WTC11 (cell line): ENCODE measurements at regions not wholly inside any gene's neighbourhood (a gene's known extent, or its start where the extent isn't known, plus 50 kb on each side); places are given as distances from the start of the nearest gene placed in this dataset.
A peak's percentile ranks its signal among the peaks of the same experiment; 100 is the strongest.

ENCODE experiments used
- ATAC-seq: fragments of 200-7000 bp; cut with Tn5 transposase; 2 replicates; pipeline ENCODE4 v1.10.0; 2021; ENCODE audit warnings: mild to moderate bottlenecking, moderate library complexity
- CTCF ChIA-PET: fragments of 300-600 bp; sonication (Branson Sonifier 250); formaldehyde crosslinking; loops from one replicate; lab custom pipeline; 2021; ENCODE audit warnings: antibody characterized with exemption; lab: Charles Lee
- POLR2A ChIA-PET: fragments of 350-600 bp; sonication (Branson Sonifier 250); formaldehyde crosslinking; loops from one replicate; lab custom pipeline; 2021; ENCODE audit warnings: antibody characterized with exemption; lab: Charles Lee
- DNase-seq: peaks from one replicate; pipeline ENCODE4 v3.0.0; 2021; ENCODE audit warnings: low spot score
- H3K27ac Mint-ChIP-seq: 2 replicates; pipeline ENCODE4 v1.8.0; 2021; ENCODE audit warnings: mixed read lengths
- H3K27me3 Mint-ChIP-seq: 2 replicates; pipeline ENCODE4 v1.8.0; 2021; ENCODE audit warnings: low read depth, mild to moderate bottlenecking, moderate library complexity, mixed read lengths
- H3K36me3 Mint-ChIP-seq: 2 replicates; pipeline ENCODE4 v1.8.0; 2021; ENCODE audit warnings: mixed read lengths
- H3K4me1 Mint-ChIP-seq: 2 replicates; pipeline ENCODE4 v1.8.0; 2022; ENCODE audit warnings: mixed read lengths
- H3K4me3 Mint-ChIP-seq: 2 replicates; pipeline ENCODE4 v1.8.0; 2021; ENCODE audit warnings: mild to moderate bottlenecking, moderate library complexity, mixed read lengths
- H3K9me3 Mint-ChIP-seq: 2 replicates; pipeline ENCODE4 v1.8.0; 2021; ENCODE audit warnings: mixed read lengths
- ATF1 ChIP-seq: sonication (generic); formaldehyde crosslinking; IDR thresholded peaks from 2 replicates; pipeline ENCODE4 v1.8.1; 2023; ENCODE audit warnings: mild to moderate bottlenecking, moderate library complexity, missing genetic modification reagents
- KAT7 ChIP-seq: sonication (generic); formaldehyde crosslinking; IDR thresholded peaks from 2 replicates; pipeline ENCODE4 v1.8.1; 2023; ENCODE audit warnings: missing genetic modification reagents, mild to moderate bottlenecking, borderline replicate concordance
- MYBL2 ChIP-seq: sonication (generic); formaldehyde crosslinking; IDR thresholded peaks from 2 replicates; pipeline ENCODE4 v1.8.1; 2023; ENCODE audit warnings: mild to moderate bottlenecking, moderate library complexity, missing genetic modification reagents
- RORB ChIP-seq: fragments of 250-450 bp; sonication (Bioruptor Pico); IDR thresholded peaks from 2 replicates; pipeline ENCODE4 v1.9.0; 2021; ENCODE audit warnings: mild to moderate bottlenecking
- SMAD4 ChIP-seq: sonication (generic); formaldehyde crosslinking; IDR thresholded peaks from 2 replicates; pipeline ENCODE4 v1.8.0; 2022; ENCODE audit warnings: mild to moderate bottlenecking, missing genetic modification reagents
- ZBTB21 ChIP-seq: sonication (generic); formaldehyde crosslinking; IDR thresholded peaks from 2 replicates; pipeline ENCODE4 v1.8.1; 2023; ENCODE audit warnings: mild to moderate bottlenecking, missing genetic modification reagents, borderline replicate concordance
- ZNF423 ChIP-seq: fragments of 250-450 bp; sonication (Bioruptor Pico); IDR thresholded peaks from 2 replicates; pipeline ENCODE4 v2.1.2; 2022; ENCODE audit warnings: mild to moderate bottlenecking, moderate library complexity
- TF ChIP-seq, protein P1 (sequence below): sonication (generic); formaldehyde crosslinking; IDR thresholded peaks from 2 replicates; pipeline ENCODE4 v1.8.0; 2022; ENCODE audit warnings: mild to moderate bottlenecking, missing genetic modification reagents
- TF ChIP-seq, protein P2 (sequence below): sonication (generic); formaldehyde crosslinking; IDR thresholded peaks from 2 replicates; pipeline ENCODE4 v1.8.0; 2022; ENCODE audit warnings: mild to moderate bottlenecking, missing genetic modification reagents
- TF ChIP-seq, protein P3 (sequence below): sonication (generic); formaldehyde crosslinking; IDR thresholded peaks from 2 replicates; pipeline ENCODE4 v1.8.1; 2023; ENCODE audit warnings: mild to moderate bottlenecking, missing genetic modification reagents, borderline replicate concordance
- TF ChIP-seq, protein P4 (sequence below): sonication (generic); formaldehyde crosslinking; IDR thresholded peaks from 2 replicates; pipeline ENCODE4 v1.8.0; 2022; ENCODE audit warnings: mild to moderate bottlenecking, missing genetic modification reagents
- TF ChIP-seq, protein P5 (sequence below): sonication (generic); formaldehyde crosslinking; IDR thresholded peaks from 2 replicates; pipeline ENCODE4 v1.8.0; 2022; ENCODE audit warnings: missing genetic modification reagents
- TF ChIP-seq, protein P6 (sequence below): sonication (generic); formaldehyde crosslinking; IDR thresholded peaks from 2 replicates; pipeline ENCODE4 v1.8.0; 2023; ENCODE audit warnings: missing genetic modification reagents, mild to moderate bottlenecking, borderline replicate concordance
- TF ChIP-seq, protein P7 (sequence below): sonication (generic); formaldehyde crosslinking; IDR thresholded peaks from 2 replicates; pipeline ENCODE4 v1.8.0; 2022; ENCODE audit warnings: mild to moderate bottlenecking, missing genetic modification reagents

DNA sequence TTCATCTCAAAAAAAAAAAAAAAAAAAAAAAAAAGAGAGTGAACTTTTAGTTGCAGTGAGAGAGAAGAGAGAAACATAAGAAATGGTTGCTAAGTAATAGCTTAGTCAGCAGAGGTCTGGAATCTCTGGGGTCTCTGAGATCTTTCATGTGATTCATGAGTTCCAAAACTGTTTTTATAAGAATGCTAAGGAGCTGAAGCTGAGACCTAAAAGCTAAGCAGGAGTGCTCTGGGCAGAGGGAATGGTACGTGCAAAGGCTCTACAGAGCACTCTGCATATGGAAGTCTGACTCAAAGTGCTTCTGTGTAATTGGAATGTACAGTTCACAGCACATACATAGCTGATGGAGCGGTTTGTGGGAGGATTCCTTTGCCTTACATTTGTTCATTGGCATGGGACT lies 66.3 kb upstream of the LRIG1 start (continued):
- TF ChIP-seq RORB: no peak
- TF ChIP-seq MYBL2 (CRISPR knock-in tag): no peak
- TF ChIP-seq, protein P1, sequence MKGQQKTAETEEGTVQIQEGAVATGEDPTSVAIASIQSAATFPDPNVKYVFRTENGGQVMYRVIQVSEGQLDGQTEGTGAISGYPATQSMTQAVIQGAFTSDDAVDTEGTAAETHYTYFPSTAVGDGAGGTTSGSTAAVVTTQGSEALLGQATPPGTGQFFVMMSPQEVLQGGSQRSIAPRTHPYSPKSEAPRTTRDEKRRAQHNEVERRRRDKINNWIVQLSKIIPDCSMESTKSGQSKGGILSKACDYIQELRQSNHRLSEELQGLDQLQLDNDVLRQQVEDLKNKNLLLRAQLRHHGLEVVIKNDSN (CRISPR knock-in tag): no peak
- TF ChIP-seq, protein P2, sequence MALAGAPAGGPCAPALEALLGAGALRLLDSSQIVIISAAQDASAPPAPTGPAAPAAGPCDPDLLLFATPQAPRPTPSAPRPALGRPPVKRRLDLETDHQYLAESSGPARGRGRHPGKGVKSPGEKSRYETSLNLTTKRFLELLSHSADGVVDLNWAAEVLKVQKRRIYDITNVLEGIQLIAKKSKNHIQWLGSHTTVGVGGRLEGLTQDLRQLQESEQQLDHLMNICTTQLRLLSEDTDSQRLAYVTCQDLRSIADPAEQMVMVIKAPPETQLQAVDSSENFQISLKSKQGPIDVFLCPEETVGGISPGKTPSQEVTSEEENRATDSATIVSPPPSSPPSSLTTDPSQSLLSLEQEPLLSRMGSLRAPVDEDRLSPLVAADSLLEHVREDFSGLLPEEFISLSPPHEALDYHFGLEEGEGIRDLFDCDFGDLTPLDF: no peak

DNA sequence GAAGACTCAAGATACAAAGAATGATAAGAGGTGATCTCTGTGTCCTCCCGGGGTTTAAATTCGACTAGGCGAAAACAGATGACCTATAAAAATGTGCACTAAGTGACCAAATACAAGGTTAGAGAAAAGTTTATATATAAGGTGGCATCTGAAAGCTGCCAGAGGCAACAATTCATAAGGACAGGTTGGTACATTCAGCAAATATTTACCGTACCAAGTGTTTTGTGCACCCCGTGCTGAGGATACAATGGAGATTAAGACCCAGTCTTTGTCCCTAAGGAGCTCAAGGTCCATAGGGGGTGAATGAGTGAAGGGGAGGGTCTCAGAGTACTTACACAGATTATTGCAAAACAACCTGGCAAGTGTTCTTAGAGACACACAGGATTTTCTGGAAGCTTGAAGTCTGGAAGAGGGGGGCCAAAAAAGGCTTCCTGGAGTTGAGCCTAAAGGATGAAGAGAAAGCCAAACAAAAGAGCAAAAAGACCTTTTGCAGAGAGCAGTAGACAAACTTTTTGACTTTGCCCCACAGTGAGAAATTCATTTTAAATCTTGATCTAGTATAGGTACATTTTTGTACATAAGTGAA lies 71.4 kb upstream of the LRIG1 start:
- peaks cover 3% of the 10 kb centered on the region for H3K9me3 Mint-ChIP-seq
- DNase-seq (no peak), ATAC-seq (no peak)
- TF ChIP-seq KAT7 (CRISPR knock-in tag): no peak
- no peak for TF ChIP-seq MYBL2 (CRISPR knock-in tag)
- TF ChIP-seq, protein P3, sequence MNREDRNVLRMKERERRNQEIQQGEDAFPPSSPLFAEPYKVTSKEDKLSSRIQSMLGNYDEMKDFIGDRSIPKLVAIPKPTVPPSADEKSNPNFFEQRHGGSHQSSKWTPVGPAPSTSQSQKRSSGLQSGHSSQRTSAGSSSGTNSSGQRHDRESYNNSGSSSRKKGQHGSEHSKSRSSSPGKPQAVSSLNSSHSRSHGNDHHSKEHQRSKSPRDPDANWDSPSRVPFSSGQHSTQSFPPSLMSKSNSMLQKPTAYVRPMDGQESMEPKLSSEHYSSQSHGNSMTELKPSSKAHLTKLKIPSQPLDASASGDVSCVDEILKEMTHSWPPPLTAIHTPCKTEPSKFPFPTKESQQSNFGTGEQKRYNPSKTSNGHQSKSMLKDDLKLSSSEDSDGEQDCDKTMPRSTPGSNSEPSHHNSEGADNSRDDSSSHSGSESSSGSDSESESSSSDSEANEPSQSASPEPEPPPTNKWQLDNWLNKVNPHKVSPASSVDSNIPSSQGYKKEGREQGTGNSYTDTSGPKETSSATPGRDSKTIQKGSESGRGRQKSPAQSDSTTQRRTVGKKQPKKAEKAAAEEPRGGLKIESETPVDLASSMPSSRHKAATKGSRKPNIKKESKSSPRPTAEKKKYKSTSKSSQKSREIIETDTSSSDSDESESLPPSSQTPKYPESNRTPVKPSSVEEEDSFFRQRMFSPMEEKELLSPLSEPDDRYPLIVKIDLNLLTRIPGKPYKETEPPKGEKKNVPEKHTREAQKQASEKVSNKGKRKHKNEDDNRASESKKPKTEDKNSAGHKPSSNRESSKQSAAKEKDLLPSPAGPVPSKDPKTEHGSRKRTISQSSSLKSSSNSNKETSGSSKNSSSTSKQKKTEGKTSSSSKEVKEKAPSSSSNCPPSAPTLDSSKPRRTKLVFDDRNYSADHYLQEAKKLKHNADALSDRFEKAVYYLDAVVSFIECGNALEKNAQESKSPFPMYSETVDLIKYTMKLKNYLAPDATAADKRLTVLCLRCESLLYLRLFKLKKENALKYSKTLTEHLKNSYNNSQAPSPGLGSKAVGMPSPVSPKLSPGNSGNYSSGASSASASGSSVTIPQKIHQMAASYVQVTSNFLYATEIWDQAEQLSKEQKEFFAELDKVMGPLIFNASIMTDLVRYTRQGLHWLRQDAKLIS: no peak
- TF ChIP-seq SMAD4 (CRISPR knock-in tag): no peak
- TF ChIP-seq ZNF423 (CRISPR knock-in tag): peak; percentile 15; the same call in 1 of the 2 replicates
- peaks cover 49% of the 10 kb centered on the region for H3K27me3 Mint-ChIP-seq
- POLR2A ChIA-PET: no interaction called here
- peak overlapping the region; percentile 53 for H3K4me3 Mint-ChIP-seq
- H3K4me1 Mint-ChIP-seq: peaks cover 28% of the 10 kb centered on the region
- CTCF ChIA-PET: interaction anchor here (0.6 to 2.9 kb wide), 13 partner anchors 10 to 231 kb away, joined by 3 to 15 read pairs (median 5); no protein-coding TSS in a partner anchor
- no peaks in the 10 kb centered on the region for H3K36me3 Mint-ChIP-seq
- H3K27ac Mint-ChIP-seq: no peak overlapping the region

DNA sequence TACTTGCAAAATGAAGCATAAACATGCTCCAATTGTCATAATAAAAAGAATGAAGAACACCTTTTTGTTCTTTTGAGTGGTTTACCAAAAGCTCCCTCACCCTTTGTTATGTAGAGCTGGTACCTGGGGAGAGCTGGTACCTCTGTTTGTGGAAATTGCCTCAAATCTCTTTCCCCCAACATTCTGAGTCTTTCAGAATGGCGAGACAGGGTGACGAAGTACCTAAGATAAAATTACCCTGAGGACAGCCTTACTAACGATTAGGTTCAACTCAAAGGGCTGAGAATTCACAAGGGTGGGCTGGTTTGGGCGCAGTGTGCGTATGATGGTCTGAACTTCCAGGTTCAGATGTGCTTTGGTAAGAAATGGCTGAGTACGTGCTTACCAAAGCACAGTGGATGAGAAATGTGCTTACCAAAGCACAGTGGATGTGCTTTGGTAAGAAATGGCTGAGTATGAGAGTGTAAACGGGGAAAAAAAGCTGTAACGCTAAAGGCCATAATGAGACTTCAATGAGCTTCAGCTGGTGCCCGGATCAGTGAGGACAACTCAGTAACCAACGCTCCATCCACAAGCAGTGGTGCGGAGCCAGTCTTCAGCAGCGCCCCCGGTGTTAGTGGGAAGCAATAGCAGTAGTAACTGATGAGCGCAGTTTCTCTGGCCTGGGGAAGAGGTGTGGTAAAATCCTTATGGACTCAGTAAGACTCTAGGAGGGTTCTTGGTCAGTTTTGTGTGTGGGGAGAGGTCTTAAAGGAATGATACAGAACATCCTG lies 72.3 kb upstream of the LRIG1 start:
- peaks cover 45% of the 10 kb centered on the region for H3K27me3 Mint-ChIP-seq
- POLR2A ChIA-PET: interaction anchor here (1.1 kb wide), 1 partner anchor 77 kb away, joined by 3 read pairs; no protein-coding TSS in a partner anchor
- H3K36me3 Mint-ChIP-seq: no peaks in the 10 kb centered on the region
- H3K9me3 Mint-ChIP-seq: peaks cover 3% of the 10 kb centered on the region
- peak overlapping the region; percentile 53 for H3K4me3 Mint-ChIP-seq
- peak overlapping the region; percentile 95 for H3K27ac Mint-ChIP-seq
- DNase-seq: peak; percentile 87
- CTCF ChIA-PET: interaction anchor here (0.6 to 2.9 kb wide), 31 partner anchors 9 to 249 kb away, joined by 3 to 15 read pairs (median 4); no protein-coding TSS in a partner anchor
- H3K4me1 Mint-ChIP-seq: peaks cover 28% of the 10 kb centered on the region
- peak; percentile 97 for ATAC-seq
- no peak for TF ChIP-seq ATF1 (CRISPR knock-in tag)
- 0 out of 2 replicates have a peak, but pooled peaks have one; percentile 38 for TF ChIP-seq ZBTB21
- TF ChIP-seq, protein P4, sequence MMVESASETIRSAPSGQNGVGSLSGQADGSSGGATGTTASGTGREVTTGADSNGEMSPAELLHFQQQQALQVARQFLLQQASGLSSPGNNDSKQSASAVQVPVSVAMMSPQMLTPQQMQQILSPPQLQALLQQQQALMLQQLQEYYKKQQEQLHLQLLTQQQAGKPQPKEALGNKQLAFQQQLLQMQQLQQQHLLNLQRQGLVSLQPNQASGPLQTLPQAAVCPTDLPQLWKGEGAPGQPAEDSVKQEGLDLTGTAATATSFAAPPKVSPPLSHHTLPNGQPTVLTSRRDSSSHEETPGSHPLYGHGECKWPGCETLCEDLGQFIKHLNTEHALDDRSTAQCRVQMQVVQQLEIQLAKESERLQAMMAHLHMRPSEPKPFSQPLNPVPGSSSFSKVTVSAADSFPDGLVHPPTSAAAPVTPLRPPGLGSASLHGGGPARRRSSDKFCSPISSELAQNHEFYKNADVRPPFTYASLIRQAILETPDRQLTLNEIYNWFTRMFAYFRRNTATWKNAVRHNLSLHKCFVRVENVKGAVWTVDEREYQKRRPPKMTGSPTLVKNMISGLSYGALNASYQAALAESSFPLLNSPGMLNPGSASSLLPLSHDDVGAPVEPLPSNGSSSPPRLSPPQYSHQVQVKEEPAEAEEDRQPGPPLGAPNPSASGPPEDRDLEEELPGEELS (CRISPR knock-in tag): no peak; the same call in 1 of the 2 replicates
- TF ChIP-seq, protein P5, sequence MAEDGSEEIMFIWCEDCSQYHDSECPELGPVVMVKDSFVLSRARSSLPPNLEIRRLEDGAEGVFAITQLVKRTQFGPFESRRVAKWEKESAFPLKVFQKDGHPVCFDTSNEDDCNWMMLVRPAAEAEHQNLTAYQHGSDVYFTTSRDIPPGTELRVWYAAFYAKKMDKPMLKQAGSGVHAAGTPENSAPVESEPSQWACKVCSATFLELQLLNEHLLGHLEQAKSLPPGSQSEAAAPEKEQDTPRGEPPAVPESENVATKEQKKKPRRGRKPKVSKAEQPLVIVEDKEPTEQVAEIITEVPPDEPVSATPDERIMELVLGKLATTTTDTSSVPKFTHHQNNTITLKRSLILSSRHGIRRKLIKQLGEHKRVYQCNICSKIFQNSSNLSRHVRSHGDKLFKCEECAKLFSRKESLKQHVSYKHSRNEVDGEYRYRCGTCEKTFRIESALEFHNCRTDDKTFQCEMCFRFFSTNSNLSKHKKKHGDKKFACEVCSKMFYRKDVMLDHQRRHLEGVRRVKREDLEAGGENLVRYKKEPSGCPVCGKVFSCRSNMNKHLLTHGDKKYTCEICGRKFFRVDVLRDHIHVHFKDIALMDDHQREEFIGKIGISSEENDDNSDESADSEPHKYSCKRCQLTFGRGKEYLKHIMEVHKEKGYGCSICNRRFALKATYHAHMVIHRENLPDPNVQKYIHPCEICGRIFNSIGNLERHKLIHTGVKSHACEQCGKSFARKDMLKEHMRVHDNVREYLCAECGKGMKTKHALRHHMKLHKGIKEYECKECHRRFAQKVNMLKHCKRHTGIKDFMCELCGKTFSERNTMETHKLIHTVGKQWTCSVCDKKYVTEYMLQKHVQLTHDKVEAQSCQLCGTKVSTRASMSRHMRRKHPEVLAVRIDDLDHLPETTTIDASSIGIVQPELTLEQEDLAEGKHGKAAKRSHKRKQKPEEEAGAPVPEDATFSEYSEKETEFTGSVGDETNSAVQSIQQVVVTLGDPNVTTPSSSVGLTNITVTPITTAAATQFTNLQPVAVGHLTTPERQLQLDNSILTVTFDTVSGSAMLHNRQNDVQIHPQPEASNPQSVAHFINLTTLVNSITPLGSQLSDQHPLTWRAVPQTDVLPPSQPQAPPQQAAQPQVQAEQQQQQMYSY (CRISPR knock-in tag): no peak
- TF ChIP-seq, protein P6, sequence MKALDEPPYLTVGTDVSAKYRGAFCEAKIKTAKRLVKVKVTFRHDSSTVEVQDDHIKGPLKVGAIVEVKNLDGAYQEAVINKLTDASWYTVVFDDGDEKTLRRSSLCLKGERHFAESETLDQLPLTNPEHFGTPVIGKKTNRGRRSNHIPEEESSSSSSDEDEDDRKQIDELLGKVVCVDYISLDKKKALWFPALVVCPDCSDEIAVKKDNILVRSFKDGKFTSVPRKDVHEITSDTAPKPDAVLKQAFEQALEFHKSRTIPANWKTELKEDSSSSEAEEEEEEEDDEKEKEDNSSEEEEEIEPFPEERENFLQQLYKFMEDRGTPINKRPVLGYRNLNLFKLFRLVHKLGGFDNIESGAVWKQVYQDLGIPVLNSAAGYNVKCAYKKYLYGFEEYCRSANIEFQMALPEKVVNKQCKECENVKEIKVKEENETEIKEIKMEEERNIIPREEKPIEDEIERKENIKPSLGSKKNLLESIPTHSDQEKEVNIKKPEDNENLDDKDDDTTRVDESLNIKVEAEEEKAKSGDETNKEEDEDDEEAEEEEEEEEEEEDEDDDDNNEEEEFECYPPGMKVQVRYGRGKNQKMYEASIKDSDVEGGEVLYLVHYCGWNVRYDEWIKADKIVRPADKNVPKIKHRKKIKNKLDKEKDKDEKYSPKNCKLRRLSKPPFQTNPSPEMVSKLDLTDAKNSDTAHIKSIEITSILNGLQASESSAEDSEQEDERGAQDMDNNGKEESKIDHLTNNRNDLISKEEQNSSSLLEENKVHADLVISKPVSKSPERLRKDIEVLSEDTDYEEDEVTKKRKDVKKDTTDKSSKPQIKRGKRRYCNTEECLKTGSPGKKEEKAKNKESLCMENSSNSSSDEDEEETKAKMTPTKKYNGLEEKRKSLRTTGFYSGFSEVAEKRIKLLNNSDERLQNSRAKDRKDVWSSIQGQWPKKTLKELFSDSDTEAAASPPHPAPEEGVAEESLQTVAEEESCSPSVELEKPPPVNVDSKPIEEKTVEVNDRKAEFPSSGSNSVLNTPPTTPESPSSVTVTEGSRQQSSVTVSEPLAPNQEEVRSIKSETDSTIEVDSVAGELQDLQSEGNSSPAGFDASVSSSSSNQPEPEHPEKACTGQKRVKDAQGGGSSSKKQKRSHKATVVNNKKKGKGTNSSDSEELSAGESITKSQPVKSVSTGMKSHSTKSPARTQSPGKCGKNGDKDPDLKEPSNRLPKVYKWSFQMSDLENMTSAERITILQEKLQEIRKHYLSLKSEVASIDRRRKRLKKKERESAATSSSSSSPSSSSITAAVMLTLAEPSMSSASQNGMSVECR (CRISPR knock-in tag): no peak
- TF ChIP-seq, protein P7, sequence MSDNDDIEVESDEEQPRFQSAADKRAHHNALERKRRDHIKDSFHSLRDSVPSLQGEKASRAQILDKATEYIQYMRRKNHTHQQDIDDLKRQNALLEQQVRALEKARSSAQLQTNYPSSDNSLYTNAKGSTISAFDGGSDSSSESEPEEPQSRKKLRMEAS (CRISPR knock-in tag): peak; percentile 49; the same call in 1 of the 2 replicates
